Uterus (tissue), 3 donors: ENCODE measurements at regions not wholly inside any gene's neighbourhood (a gene's known extent, or its start where the extent isn't known, plus 50 kb on each side); places are given as distances from the start of the nearest gene placed in this dataset.

Experiments
- DNase-seq, 2 donors: peaks; one replicate each; pipeline ENCODE4 v3.0.0-alpha.2; 2019 to 2020
- H3K27ac ChIP-seq, 2 donors: fragments of 200-600 bp; sonication (generic); 1 replicate in 1 of 2; 2 replicates in 1 of 2; pipeline ENCODE4 v1.5.1; 2016 to 2018
- H3K27me3 ChIP-seq, 2 donors: fragments of 200-600 bp; sonication (generic); one replicate each; pipeline ENCODE4 v1.5.1; 2018 to 2019; ENCODE audit warnings: control low read depth in 1 of 2
- H3K36me3 ChIP-seq, 2 donors: fragments of 200-600 bp; sonication (generic); one replicate each; pipeline ENCODE4 v1.5.1; 2019; ENCODE audit warnings: control low read depth in 1 of 2
- H3K4me1 ChIP-seq, 2 donors: fragments of 200-600 bp; sonication (generic); one replicate each; pipeline ENCODE4 v1.5.1; 2018 to 2019; ENCODE audit warnings: control low read depth in 1 of 2
- H3K4me3 ChIP-seq, 2 donors: fragments of 200-600 bp; sonication (generic); 1 replicate in 1 of 2; 2 replicates in 1 of 2; pipeline ENCODE4 v1.5.1; 2018 to 2019; ENCODE audit warnings: mild to moderate bottlenecking in 1 of 2
- H3K9me3 ChIP-seq, 2 donors: fragments of 200-600 bp; sonication (generic); one replicate each; pipeline ENCODE4 v1.5.1; 2019; ENCODE audit warnings: control low read depth in 1 of 2
- POLR2A ChIP-seq, 2 donors: fragments of 450-650 bp; IDR thresholded peaks; one replicate each; pipeline ENCODE4 v1.6.1; 2016; ENCODE audit warnings: antibody characterized with exemption in 2 of 2, mild to moderate bottlenecking in 1 of 2, moderate library complexity in 1 of 2
- intact Hi-C: fragments of 100-400 bp; cut with DNase I; formaldehyde crosslinking; loops from one replicate; pipeline ENCODE4 v1.15.1; 2023; ENCODE audit warnings: low total_unique reads
- TF ChIP-seq, protein P1 (sequence below), 4 experiments: fragments of 200-600 bp in 2 of 4; fragments of 450-650 bp in 2 of 4; sonication (generic) in 2 of 4; IDR thresholded peaks; one replicate each; pipeline ENCODE4 v1.5.1; 2016 to 2019; ENCODE audit warnings: antibody characterized with exemption in 4 of 4, mild to moderate bottlenecking in 2 of 4, moderate library complexity in 1 of 4
- donor health status: DM: yes; HTN: yes; CAD: no.

DNA sequence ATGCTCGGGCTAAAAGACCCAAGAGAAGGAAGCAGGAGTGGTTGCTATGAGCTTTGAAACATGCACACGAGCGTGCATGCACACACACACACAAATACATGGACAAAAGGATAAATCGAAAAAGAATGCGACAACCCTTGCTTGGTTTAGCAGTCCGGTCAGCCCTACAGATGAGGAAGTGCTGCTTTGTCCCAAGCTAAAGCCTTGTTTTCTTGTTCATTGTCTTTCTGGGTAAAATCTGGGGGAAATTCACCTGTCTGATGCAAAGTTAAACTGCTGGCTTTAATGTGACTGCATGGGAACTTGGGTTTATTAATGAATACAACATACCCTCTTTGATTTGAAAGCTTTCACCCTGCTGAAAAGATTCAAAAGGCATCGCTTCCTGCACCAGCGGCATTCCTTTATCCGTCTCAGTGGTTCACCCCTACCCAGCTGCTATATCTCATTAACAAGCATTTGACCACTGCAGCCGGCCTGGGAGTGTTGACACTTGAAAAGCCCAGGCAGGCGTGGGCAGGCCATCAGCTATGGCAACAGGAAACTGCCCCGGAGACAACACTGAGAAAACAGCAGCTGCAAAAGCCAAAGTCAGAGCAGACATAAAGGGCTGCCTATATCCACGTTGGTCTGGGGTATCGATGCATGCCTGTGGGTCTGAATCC lies 301.7 kb downstream of the NDFIP2 start:
- intact Hi-C loops, result no loop called here
- no peak for TF ChIP-seq POLR2A (IDR thresholded peaks at IDR 0.05)
- TF ChIP-seq, protein P1, sequence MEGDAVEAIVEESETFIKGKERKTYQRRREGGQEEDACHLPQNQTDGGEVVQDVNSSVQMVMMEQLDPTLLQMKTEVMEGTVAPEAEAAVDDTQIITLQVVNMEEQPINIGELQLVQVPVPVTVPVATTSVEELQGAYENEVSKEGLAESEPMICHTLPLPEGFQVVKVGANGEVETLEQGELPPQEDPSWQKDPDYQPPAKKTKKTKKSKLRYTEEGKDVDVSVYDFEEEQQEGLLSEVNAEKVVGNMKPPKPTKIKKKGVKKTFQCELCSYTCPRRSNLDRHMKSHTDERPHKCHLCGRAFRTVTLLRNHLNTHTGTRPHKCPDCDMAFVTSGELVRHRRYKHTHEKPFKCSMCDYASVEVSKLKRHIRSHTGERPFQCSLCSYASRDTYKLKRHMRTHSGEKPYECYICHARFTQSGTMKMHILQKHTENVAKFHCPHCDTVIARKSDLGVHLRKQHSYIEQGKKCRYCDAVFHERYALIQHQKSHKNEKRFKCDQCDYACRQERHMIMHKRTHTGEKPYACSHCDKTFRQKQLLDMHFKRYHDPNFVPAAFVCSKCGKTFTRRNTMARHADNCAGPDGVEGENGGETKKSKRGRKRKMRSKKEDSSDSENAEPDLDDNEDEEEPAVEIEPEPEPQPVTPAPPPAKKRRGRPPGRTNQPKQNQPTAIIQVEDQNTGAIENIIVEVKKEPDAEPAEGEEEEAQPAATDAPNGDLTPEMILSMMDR (IDR thresholded peaks at IDR 0.05), result no peak

DNA sequence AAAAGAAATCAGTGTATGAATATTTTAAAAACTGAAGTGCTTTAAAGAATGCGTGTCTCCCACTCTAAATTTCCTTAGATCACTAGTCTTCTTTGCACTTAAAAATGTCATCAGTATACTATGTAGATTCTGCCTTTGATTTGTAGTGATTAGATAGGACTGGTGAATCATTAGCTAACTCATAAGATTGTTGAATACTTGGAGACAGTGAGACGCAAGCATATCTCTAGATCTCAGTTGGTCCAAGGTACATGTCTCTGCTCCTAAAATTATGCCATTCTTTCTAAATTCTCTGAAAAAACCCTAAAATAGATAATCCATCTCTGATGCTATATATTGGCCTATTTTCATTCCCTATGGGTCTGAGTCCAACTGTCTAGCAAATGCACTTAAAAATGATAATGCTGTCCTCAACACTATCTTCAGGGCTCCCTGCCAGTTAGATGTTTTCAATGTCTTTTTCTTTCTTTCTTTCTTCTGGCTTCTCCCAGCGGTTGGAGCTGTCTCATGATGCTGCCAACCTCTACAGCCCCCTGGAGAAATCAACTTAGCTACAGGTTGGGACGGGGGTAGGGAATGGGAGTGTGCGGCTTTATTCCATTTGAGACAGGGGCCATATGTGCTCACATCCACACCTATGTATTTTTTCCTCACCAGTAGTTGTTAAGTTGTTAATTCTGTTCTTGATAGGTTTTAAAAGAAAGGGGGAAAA lies 301.0 kb downstream of the NDFIP2 start:
- intact Hi-C loops, result no loop called here
- Histone ChIP-seq H3K36me3 (no peaks in the 10 kb centered on the region), H3K4me3 (no peak overlapping the region), H3K4me1 (no peaks in the 10 kb centered on the region), H3K27me3 (no peaks in the 10 kb centered on the region), H3K9me3 (no peaks in the 10 kb centered on the region), H3K27ac (no peak overlapping the region)
- TF ChIP-seq POLR2A (IDR thresholded peaks at IDR 0.05), result no peak
- TF ChIP-seq, protein P1 (IDR thresholded peaks at IDR 0.05), result no peak
- no peak for DNase-seq

More for the DNA sequence above, 301.7 kb downstream of the NDFIP2 start:
- Histone ChIP-seq H3K9me3 (peaks cover 0 to 3% of the 10 kb centered on the region in 2 donors), H3K27me3 (no peaks in the 10 kb centered on the region), H3K4me3 (no peak overlapping the region), H3K27ac (no peak overlapping the region), H3K4me1 (no peaks in the 10 kb centered on the region), H3K36me3 (no peaks in the 10 kb centered on the region)
- no peak for DNase-seq

DNA sequence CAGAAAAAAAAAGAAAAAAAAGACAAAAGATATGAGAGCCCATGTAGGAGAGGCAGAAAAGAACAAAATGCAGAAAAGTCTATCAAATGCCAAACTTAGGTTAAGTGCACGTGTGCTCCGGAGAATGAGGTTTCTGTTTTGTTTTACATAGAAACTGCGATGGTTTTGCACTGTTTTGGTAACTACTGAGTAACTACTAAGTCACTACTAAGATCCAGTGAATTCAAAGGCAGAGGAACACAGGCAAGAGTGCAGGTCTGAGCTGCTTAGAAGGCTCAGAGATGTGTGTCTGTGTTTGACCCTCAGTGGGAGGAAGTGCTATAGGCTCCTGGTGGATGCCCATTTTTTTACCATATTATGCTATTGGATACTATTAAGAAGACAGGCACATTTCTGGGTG lies 299.3 kb downstream of the NDFIP2 start:
- Histone ChIP-seq H3K9me3 (no peaks in the 10 kb centered on the region), H3K27ac (no peak overlapping the region), H3K4me3 (no peak overlapping the region), H3K27me3 (no peaks in the 10 kb centered on the region), H3K4me1 (no peaks in the 10 kb centered on the region), H3K36me3 (no peaks in the 10 kb centered on the region)
- intact Hi-C loops, result no loop called here
- no peak for DNase-seq
- no peak for TF ChIP-seq POLR2A (IDR thresholded peaks at IDR 0.05)
- TF ChIP-seq, protein P1 (IDR thresholded peaks at IDR 0.05), result no peak

DNA sequence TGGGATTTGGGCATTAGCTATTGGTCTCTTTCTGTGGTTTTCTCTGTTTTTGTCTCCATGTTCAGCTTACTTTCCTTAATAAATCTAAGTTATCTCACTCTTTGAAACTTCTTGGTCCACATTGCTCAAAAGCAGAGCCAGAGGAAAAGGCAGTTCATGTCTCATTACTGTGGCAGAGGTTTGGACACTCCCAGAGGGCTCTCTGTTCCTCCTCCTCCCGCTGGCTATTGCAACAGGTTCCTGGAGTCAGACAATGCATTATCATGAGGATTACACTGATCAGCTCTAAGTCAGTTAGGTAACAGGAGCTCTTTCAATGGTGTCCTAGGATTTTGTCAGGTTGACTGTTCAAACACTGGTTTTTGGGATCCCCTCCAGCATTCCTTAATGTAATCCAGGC lies 298.8 kb downstream of the NDFIP2 start:
- Histone ChIP-seq H3K36me3 (no peaks in the 10 kb centered on the region), H3K27me3 (no peaks in the 10 kb centered on the region), H3K4me1 (no peaks in the 10 kb centered on the region), H3K9me3 (no peaks in the 10 kb centered on the region), H3K4me3 (no peak overlapping the region), H3K27ac (no peak overlapping the region)
- intact Hi-C loops, result no loop called here
- DNase-seq, result peak; percentile 23 to 41
- TF ChIP-seq POLR2A (IDR thresholded peaks at IDR 0.05), result no peak
- TF ChIP-seq, protein P1 (IDR thresholded peaks at IDR 0.05), result no peak

DNA sequence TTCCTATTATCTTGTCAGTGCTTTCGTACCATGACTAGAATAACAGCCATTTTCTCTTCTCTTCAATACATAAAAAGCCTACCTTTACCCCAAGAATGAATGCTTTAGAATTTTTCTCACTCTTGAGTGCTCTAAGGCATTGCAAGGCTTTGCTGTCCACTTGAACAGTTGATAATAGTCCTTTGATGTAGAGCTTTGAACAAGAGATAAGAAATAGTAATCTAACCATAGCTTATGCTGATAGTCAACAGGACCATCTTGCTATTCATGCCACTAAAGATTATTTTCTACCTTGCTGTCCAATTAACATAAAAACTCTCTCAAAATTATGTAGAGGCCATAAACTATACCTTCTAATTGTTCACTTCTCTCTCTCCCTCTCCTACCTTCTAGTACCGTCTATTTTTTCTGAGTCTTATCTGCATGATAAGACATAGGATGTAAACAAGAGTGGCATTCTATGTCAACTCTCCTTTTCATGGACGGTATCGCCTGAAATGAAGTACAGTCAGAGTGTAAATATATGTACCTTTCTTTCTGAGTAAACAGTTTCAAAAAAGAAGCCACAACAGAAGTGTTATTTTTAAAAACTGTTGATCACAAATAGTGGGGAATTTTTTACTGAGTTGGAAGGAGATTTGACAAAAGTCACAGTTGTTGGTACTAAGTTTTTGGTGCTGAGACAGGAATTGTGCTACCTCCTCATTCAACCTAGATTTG lies 297.9 kb downstream of the NDFIP2 start:
- Histone ChIP-seq H3K36me3 (no peaks in the 10 kb centered on the region), H3K4me3 (no peak overlapping the region), H3K9me3 (no peaks in the 10 kb centered on the region), H3K4me1 (no peaks in the 10 kb centered on the region), H3K27me3 (no peaks in the 10 kb centered on the region), H3K27ac (no peak overlapping the region)
- no peak for TF ChIP-seq POLR2A (IDR thresholded peaks at IDR 0.05)
- TF ChIP-seq, protein P1 (IDR thresholded peaks at IDR 0.05), result no peak
- intact Hi-C loops, result no loop called here
- DNase-seq, result no peak
